CD4-positive, alpha-beta T cell treated with Interleukin-6 for 4 hours (primary cell): ENCODE measurements at regions not wholly inside any gene's neighbourhood (a gene's known extent, or its start where the extent isn't known, plus 50 kb on each side); places are given as distances from the start of the nearest gene placed in this dataset.

Source experiments
- DNase-seq: peaks from one replicate; pipeline ENCODE4 v3.0.0-alpha.2; 2020; ENCODE audit warnings: mixed read lengths

DNA sequence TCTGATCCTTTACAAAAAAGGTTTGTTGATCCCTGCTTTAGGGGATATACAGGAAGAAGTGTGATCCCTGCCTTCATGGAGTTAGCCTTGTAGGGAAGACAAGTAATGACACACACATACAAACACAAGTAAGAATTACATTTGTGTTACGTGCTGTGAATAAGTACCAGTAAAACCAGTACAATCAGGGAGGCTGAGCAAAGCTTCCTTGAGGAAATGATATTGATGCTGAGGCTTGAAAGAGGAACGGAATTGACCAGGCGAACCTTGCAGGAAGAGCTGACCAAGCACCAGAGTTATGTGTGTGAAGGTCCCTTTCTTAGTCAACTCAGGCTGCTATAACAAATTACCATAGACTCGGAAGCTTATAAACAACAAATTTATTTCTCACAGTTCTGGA, 83.6 kb upstream of the CACUL1 start:
- no peak for DNase-seq

DNA sequence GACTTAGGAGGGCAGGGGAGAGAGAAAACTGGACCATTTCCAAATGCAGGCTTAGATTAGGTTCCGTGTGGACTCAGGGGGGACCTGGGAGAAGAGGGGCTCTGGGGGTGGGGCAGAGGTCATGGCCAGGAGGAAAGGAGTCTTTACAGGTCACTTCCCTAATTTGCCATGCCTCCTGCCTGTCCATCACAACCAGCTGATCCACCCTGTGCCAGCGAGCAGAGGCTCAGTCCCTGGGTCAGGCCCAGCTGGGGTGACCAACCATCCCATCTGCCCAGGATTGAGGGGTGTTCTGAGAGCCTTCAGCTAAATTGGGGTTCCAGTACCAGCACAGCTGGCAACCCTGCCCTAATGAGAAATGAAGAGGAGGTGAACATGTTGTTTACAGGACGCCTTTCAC, 84.6 kb upstream of the CACUL1 start:
- no peak for DNase-seq

DNA sequence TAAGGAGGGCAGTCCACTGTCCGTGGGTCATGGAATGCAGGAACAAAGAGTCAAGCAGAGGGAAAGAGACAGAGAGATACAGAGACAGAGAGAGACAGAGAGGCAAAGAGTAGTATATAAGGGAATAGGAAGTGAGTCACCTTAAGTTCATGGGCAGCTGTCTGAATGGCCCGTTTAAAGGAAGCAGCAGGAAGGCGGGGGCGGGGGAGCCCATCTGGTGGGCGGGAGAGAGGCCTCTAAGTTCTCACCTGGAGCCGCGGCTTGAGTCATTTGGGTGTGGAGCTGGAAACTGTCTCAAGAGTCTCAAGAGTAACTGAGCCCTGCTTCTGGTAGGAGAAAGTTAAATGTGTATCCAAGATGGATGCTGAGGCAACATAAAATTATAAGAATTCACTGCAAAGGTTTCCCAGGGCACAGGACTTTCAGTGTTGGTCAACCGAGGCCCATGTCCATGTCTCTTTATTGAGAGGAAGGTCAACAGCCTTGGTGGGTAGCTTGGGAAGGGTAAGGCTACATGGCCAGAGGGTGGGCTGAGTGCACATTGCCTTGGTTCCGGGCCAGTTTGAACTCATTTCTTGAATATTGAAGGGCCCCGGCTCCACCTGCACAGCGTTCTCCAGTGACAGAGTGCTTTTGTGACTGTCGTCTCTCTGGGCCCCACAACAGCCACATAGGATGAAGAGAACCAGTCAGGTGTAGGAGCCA, 85.5 kb upstream of the CACUL1 start:
- DNase-seq: no peak

DNA sequence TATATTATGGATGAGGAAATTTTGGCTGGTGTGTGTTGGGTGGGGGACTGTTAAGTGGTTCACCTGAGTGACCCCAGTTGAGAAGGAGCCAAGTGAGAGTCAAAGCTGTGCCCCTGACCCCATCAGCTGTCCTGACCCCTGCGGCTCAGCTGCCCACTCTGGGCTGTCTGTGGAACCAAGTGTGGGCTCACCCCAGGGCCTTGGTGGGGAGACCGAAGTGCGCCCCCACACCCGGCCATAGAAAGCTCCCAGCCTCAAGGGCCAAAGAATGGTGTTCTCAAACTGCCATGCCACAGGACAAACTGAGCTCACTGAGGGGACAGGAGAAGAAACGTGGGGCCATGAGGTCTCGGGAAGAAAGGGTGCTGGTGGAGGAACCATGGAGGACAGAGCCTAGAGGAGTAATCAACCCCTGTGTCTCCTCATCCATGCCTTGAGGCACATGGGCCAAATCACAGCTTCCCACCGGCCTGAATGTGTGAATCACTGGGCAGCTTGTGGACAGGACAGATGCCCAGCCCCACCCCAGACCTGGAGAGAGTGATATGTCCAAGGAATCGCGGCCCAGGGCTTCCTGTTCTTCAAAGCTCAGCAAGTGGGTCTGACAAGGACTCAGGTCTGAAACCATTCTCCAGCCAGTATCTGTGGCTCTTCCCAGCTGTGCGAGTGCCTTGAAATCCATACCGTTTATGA, 86.2 kb upstream of the CACUL1 start:
- DNase-seq: no peak

DNA sequence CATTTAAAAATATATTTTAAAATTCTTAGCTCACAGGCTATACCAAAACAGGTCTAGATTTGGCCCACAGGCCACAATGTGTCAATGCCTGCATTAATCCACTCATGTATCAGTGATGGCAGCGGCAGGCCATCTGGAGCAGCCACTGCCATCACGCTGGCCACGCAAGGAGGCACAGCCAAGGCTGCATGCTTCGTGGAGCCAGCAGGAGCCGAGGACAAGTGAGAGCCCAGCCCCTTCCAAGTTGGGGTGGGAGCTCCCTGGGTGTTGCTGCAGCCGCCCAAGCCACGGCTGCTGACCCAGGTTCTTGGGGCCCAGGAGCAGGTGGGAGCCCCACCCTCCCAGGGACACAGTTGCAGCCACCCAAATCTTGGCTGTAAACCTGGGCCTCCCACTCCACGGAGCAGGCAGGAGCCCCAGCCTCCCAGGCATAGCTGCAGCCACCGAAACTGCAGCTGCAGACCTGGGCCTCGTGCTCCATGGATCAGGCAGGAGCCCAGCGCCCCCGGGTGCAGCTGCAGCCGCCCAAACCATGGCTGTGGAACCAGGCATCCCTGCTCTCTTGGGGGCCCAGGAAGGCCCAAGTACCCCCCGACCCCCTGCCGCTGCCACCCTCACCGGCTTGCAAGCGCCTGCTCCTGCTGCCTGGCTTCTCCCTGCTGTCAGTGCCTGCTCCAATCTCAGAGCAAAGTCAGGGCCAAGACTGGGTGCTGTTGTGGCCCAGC, 87.3 kb upstream of the CACUL1 start:
- DNase-seq: no peak

DNA sequence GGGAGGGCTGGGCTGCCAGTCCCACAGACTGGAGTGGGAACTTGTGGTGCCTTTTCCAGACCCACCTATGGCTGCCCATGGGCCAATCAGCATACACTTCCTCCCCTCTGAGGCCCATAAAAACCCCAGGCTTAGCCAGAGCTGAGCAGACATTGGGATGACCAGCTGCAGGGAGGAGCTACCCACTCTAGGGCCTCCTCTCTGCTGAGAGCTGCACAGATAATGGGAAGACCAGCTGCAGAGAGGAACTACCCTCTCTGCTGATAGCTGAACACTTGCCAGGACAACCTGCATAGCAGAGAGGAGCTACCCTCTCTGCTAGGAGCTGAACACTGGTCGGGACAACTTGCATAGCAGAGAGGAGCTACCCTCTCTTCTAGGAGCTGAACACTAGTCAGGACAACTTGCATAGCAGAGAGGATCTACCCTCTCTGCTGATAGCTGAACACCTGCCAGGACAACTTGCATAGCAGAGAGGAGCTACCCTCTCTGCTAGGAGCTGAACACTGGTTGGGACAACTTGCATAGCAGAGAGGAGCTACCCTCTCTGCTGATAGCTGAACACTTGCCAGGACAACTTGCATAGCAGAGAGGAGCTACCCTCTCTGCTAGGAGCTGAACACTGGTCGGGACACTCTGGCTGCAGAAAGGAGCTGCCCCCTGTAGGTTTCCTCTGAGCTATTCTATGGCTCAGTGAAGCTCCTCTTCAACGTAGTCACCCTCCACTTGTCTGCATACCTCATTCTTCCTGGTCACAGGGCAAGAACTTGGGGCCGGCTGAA, 88.3 kb upstream of the CACUL1 start:
- no peak for DNase-seq

DNA sequence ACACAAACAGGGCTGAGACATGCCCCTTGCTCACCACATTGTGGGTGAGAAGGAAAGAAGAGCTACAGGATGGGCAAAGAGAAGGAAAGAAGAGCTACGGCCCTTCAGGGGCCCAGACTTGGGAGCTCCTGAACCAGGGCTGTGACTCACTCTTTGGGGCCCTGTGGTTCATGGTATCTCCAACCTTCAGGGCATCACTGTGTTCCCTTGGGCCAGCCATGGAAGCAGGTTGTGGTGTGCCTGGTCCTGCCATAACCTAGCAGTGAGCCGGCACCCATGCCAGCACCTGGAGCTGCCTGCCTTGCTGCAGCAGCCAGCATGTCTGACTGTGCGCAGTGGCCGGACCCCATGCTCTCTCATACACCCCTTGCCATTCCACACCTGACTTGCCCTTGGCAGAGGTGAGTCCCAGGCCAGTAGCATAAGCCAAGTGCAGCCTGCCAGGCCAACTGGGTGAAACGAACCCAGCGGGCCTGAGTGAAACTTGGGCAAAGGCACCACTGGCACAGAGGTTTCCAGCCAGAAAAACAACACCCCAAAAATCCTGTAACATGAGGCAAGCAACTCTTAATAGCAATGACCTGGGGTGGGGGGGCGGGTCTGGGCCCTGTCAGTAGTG, 89.0 kb upstream of the CACUL1 start:
- no peak for DNase-seq

DNA sequence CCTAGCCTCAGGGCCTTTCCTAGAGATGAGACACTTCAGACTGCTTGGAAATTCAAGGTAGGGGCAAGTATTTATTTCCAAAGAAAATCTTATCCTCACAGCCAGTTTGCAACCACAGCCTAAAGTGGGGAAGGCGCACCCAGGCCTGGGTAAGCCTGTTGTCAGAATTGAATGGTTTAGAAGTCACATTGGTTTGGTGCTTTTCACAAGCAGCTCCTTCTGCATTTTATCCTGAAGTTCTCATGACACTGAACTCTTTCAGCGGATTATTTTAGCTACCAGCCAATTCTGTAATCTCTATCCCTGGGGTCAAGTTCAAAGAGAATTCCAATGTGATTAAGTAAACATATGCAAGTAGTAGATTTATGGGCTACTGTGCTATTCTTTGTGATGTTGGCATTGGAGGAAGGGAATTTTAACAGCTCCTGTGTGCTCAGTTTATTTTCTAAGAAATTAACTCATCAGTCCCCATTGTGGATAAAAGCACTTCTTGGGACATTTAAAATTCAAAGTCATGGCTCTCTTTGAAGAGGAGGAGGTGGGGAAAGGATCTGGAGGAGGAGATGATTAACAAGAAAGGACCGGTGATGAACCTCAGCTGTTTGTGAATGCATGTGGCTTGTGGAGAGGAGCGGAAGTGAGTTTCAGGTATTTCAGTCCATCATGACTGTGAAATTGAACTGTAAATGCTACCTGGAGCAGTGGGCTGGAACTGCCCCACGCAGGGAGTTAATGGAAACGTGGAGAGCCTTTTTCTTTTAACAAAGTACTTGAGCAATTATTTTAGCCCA, 90.2 kb upstream of the CACUL1 start:
- DNase-seq: no peak

DNA sequence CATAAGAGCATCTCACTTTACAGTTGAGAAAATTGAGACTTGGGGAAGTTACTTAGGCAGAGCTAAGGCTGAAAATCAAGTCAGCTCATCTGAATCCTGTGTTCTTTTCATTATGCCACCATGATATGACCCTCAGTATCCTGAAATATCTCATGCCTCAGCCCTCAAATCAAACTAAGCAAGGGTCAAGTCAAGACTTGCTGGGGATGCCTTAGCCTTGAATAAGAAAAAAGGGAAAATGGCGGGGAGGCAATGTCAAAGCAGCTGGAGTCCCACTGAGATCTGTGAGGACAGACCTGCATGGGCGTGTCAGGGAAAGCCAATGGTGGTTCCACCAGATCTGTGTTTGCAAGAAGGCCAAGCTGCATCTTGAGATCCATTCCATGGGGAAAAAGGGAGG, 91.0 kb upstream of the CACUL1 start:
- DNase-seq: no peak

DNA sequence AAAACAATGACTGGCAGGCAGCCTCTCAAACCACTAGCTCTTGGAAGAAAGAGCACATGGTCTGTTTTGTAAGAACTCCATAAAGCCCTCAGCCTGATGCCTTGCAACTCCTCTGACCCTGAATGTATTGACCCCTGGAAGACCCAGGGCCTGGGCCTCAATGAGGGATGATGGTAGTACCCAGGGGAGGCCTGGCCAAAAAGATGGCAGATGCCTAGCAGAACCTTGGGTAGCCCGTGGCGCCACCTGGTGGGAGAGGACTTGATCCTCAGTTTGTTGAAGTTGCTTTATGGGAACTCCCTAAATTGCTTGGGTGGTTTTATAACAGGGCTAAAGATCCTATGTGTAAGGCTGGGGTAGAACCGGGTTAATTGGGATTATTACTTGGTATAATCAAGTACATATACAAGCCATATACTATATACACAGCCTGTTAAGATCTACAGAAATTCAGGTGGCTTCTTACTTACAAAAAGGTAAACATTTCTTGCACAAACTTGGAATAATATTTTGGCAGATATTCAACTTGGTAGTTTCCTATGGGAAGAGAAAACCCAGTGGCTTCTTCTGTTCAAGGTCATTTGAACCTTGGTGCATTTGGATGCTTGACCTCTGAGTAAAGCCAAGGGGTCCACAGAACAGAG, 95.8 kb upstream of the CACUL1 start:
- DNase-seq: peak; percentile 64

DNA sequence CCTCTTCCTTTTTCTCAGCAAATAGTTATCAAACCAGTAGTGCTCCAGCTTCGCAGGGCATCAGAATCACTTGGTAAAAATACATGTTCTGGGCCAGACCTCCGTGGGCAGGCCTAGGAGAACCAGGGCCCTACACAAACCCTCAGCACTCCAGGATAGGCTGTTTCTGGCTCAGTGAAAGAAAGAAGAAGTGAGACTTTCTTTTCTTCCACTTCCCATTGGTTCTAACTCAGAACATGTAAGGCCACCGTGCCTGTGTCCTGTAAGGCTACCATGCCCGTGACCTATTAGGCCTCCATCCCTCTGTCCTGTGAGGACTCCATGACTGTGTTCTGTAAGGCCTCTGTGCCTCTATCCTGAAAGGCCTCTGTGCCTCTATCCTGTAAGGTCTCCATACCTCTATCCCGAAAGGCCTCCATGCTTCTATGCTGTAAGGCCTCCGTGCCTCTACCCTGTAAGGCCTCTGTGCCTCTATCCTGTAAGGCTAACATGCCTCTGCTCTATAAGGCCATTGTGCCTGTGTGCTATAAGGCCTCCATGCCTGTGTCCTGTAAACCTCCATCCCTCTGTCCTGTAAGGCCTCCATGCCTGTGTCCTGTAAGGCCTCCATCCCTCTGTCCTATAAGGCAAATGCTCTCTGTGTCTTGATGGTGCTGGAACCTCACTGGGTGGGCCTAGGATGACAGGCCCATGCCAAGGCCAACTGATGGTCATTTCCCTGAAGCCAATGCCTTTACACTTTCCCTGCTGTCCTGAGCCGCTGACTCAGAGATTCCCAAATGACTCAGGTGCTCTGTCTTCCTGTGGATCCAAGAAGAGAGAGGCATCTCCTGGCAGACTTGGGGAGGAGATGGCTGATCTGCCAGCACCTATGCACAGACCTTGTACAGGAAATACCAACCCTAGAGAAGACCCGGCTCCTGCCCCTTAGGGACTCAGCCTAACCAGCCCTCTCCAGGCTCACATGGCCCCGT, 96.6 kb upstream of the CACUL1 start:
- no peak for DNase-seq

DNA sequence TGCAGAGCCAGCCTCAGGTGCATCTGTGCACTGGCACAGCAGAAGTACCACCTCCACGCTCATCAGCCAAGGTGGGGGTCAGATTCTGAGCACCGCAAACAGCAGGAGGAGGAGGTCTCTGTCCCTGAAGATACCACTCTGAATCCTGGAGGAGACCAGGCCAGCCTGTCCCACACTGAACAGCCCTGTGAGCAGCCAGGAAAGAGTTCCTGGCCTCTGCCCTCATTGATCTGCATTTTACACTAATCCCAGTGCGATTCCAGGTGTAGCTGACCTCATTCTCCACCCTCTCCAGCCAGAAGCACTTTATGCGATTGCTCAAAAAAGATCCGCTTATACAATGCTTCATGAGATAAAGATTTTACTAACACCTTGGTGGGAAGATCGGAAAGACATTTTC, 99.1 kb upstream of the CACUL1 start:
- no peak for DNase-seq

DNA sequence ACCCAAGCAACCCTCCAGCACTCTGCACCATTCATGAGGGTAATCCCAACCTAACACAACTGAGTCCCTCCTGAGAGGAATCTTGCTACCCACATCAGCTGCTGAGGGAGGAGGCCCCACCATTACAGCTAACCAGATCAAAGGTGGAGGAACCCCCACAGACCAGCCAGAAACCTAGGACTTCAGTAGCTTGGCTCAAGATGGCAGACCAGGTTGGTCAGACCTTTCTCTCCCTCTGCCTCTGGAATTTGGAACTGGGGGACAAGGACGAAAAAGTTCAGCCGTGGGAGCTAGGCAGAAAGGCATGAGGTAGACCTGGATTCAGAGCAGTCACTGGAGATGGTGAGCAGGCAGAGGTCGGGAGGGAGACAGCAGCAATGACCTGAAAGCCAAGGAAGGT, 101.3 kb upstream of the CACUL1 start:
- no peak for DNase-seq

DNA sequence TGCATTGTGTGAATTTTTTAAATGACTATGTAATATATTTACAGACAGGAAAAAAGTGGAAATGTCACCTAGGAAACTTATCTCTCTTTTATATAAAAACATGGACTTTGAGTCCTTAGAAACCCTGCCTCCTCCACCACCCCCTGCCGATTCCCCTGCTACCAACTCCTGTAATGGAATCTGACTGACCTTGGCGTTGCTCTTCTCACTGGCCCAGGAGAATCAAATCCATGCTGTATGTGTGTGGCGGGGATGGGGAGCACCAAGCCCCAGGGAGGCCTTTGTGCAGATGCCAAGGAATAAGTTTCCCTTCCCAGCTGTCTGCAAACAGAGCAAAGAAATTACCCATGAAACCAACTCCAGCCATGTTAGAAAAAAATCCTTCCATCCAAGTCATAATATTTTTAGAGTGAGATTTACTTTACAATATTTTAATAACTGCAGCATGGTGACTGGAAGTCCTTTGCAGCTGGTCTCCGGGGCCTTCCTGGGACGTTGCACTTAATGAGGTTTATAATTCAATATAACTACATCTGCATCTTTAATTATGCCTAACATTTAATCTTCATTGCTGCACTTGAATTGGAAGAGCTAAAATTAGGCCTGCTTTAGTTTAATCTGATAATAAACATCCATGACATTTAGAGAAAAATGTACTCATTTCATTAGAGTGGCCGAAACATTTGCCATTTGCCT, 111.4 kb upstream of the CACUL1 start:
- DNase-seq: no peak

DNA sequence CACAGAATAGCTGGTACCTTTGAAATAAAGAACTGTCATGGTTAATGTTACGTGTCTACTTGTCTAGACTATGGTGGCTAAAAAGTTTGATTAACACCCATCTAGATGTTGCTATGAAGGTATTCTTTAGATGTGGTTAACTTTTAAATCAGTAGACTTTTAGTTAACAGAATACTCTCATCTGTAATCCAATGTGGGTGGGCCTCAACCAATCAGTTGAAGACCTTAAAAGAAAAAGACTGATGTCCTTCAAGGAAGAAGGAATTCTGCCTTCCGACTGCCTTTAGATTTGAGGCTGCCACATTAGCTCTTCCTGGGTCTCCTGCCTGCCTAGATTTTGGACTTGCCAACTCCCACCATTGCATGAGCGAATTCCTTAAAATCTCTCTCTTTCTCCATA, 113.0 kb upstream of the CACUL1 start:
- no peak for DNase-seq

DNA sequence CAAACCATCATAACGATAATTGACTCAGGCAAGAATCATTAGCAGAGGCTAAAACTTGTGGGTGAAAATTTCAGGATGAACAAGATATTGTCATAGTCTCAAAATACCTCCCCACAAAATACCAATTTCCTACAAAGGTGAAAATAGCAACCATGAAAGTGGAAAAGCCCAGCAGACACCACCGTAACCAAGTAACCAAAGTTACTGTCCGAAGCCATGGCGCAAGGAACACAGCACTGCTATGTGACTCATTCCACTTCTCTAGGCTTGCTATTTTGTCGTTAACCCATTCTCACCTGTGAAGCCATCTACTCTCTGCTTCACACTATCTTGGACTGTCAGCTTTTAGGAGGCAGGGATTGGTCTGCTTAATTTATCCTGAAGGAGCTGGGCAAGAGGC, 113.8 kb upstream of the CACUL1 start:
- DNase-seq: no peak

DNA sequence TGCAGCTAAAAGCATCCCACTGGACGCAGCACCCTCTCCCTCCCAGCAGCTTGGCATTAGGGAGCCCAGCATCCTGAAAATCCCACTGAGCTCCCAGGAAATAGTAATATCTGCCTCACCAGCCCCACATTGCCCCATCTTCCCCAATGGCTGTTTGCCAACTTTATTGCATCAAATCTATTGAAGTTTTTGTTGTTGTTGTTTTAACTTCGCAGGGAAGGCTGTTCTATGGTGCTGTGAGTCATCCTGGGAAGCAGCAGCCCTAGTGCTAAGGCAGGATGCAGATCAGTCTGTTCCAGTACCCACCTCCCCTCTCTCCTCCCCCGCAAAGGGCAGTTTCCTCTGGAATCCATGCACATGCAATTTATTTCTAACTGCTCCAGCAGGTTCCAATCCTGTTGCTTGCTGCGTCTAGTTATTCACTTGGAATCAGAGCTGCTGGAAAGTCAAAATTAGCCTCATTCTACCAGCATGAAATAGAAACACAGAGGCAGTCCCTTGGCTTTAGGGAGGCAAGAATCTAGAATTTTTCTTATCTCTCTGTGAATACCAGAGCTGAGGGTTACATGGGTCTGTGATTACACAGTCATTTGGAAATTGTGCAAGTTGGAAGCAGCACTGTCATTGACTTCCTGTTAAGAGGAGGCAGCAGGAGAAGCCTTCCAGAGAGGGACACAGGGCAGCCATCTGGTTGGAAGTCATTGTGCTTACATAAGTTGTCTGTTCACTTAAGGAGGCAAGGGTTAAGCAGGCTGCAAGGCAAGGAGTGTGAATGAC, 115.9 kb upstream of the CACUL1 start:
- no peak for DNase-seq

DNA sequence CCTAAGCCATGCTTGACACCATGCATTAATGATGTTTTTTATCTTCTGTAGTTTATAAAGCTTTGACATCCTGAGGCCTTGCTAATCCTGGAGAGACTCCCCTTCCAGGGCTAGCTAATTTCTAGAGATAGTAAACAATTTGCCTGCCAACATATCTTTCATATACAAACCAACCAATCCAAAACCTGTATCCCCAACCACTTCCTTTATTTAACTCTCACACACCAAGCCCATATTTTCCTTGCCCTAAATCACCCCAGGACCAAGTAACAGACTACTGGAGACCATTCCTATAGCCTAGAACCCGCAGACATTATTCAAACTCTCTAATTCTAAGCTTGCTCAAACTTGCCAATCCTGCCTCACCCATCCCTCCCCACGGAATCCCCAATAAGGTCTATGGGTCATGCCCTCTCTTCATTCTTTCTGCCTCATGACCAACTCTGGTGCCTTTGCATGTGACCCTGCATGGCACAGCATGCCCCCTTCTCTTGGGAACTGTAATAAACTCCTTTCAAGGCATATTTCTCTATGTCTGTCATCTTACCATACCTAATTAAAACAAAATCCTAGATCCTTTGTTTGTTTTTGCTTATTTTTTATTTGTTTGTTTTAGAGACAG, 116.6 kb upstream of the CACUL1 start:
- no peak for DNase-seq
